ENCODE measurements at regions not wholly inside any gene's neighbourhood (a gene's known extent, or its start where the extent isn't known, plus 50 kb on each side); places are given as distances from the start of the nearest gene placed in this dataset.
A peak's percentile ranks its signal among the peaks of the same experiment; 100 is the strongest.

DNA sequence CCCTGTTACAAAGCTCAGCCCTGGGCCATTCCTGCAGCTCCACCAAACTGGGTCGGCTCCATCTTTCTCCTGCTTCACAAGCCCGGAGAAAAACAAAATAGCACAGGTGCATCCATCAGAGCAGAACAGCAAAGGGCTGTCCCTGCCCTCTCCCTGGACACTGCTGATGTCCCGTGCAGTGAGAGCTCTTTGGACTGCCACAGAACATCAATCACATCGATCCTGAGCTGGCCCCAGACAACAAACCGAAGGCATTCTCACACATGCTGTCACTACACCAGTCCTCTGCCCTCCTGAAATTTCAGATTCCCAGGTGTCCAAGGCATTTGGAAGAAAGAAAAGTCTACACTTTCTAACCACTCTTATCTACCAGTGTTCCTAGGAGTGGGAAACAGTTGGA lies 427.1 kb upstream of the ZMIZ1 start:
- Histone ChIP-seq H3K36me3 (no peaks in the 10 kb centered on the region), H3K27ac (peak overlapping the region in 1 of 3 donors; percentile 78), H3K4me1 (peaks cover 0 to 34% (median 17%) of the 10 kb centered on the region in 4 donors), H3K4me3 (no peak overlapping the region), H3K9me3 (no peaks in the 10 kb centered on the region), H3K27me3 (no peaks in the 10 kb centered on the region)
- DNase-seq (peak; percentile 51 to 80 (median 74)), ATAC-seq (peak; percentile 77 to 88 (median 82))
- TF ChIP-seq, protein P1, sequence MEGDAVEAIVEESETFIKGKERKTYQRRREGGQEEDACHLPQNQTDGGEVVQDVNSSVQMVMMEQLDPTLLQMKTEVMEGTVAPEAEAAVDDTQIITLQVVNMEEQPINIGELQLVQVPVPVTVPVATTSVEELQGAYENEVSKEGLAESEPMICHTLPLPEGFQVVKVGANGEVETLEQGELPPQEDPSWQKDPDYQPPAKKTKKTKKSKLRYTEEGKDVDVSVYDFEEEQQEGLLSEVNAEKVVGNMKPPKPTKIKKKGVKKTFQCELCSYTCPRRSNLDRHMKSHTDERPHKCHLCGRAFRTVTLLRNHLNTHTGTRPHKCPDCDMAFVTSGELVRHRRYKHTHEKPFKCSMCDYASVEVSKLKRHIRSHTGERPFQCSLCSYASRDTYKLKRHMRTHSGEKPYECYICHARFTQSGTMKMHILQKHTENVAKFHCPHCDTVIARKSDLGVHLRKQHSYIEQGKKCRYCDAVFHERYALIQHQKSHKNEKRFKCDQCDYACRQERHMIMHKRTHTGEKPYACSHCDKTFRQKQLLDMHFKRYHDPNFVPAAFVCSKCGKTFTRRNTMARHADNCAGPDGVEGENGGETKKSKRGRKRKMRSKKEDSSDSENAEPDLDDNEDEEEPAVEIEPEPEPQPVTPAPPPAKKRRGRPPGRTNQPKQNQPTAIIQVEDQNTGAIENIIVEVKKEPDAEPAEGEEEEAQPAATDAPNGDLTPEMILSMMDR (IDR thresholded peaks at IDR 0.05): no peak
- no peak for TF ChIP-seq POLR2A (IDR thresholded peaks at IDR 0.05)
- intact Hi-C loops (cut with DNase I): no loop called here
- 32% methylated on average over 5 of the region's 5 CpGs for WGBS (ENCODE audit: insufficient coverage, low coverage, low lambda C conversion rate, missing lambda C conversion rate)

DNA sequence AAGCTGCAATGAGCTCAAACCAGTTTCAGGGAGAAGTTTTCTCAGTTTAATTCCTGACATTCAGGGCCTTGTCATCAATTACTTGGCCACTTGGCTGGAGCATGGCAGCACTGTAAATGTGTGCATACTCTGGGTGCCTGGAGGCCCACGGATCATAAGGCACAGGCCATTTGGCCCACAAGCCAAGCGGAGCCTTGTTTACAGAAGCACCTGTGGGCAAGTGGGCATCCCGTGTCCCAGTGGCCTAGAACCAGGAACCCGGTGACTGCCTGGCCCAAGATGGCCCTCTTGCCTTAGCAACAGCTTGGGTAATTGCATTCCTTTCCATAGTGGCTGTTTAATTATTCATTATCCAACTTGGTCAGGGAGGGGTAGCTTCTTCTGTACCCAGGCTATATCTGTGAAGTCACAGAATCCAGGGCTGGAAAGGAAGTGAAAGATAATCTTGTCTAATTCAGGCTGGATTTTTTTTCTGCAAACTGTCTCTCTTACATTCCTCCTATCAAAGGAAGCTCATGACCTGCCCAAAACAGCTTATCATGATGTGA lies 426.4 kb upstream of the ZMIZ1 start:
- H3K27ac ChIP-seq: peak overlapping the region in 1 of 3 donors; percentile 56
- no peaks in the 10 kb centered on the region for H3K9me3 ChIP-seq
- DNase-seq (no peak), ATAC-seq (no peak)
- TF ChIP-seq, protein P1 (IDR thresholded peaks at IDR 0.05): no peak
- no peak for TF ChIP-seq POLR2A (IDR thresholded peaks at IDR 0.05)
- 54% methylated on average over 3 of the region's 4 CpGs for WGBS (ENCODE audit: insufficient coverage, low coverage, low lambda C conversion rate, missing lambda C conversion rate)
- H3K36me3 ChIP-seq: no peaks in the 10 kb centered on the region
- peaks cover 0 to 34% (median 17%) of the 10 kb centered on the region in 4 donors for H3K4me1 ChIP-seq
- no peaks in the 10 kb centered on the region for H3K27me3 ChIP-seq
- intact Hi-C loops (cut with DNase I): no loop called here
- H3K4me3 ChIP-seq: no peak overlapping the region

DNA sequence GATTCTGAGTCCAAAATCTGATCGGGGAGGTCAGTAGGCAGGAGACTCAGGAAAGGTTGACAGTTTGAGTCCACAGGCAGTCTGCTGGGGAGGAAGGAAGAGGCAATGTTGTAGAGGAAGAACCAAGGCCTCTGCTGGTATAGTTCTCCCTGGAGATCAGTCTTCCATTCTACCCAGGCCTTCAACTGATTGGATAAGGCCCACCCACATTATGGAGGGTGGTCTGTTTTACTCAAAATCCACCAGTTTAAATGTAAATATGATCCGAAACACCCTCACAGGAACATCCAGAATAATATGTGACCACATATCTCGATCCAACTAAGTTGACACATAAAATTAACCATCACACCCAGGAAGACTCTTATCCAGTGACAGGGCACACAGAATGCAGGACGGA lies 425.3 kb upstream of the ZMIZ1 start:
- intact Hi-C loops (cut with DNase I): no loop called here
- 74% methylated on average over 4 of the region's 4 CpGs for whole genome bisulfite sequencing (ENCODE audit: insufficient coverage, low coverage, low lambda C conversion rate, missing lambda C conversion rate)
- no peaks in the 10 kb centered on the region for H3K9me3 ChIP-seq
- DNase-seq (no peak), ATAC-seq (no peak)
- H3K4me1 ChIP-seq: peaks cover 0 to 34% (median 17%) of the 10 kb centered on the region in 4 donors
- H3K27ac ChIP-seq: no peak overlapping the region
- TF ChIP-seq, protein P1 (IDR thresholded peaks at IDR 0.05): no peak
- no peak for TF ChIP-seq POLR2A (IDR thresholded peaks at IDR 0.05)
- no peaks in the 10 kb centered on the region for H3K36me3 ChIP-seq
- no peak overlapping the region for H3K4me3 ChIP-seq
- H3K27me3 ChIP-seq: no peaks in the 10 kb centered on the region

- intact Hi-C loops (cut with DNase I): no loop called here
- Histone ChIP-seq H3K27me3 (no peaks in the 10 kb centered on the region), H3K9me3 (no peaks in the 10 kb centered on the region), H3K36me3 (no peaks in the 10 kb centered on the region), H3K4me1 (peaks cover 0 to 27% (median 12%) of the 10 kb centered on the region in 4 donors), H3K4me3 (no peak overlapping the region), H3K27ac (no peak overlapping the region)
- no peak for TF ChIP-seq POLR2A (IDR thresholded peaks at IDR 0.05)
- TF ChIP-seq, protein P1 (IDR thresholded peaks at IDR 0.05): no peak
- no peak for DNase-seq
- WGBS (ENCODE audit: insufficient coverage, low coverage, low lambda C conversion rate, missing lambda C conversion rate): 94% methylated on average over 2 of the region's 2 CpGs
- ATAC-seq: no peak
These were observed 424.2 kb upstream of the ZMIZ1 start for GRCh38 chr10:78644550-78644949.

Data from right lobe of liver (tissue), 6 donors.